Stomach (tissue), 4 donors: ENCODE measurements at regions not wholly inside any gene's neighbourhood (a gene's known extent, or its start where the extent isn't known, plus 50 kb on each side); places are given as distances from the start of the nearest gene placed in this dataset.

Experiments
- POLR2A ChIP-seq, 4 donors: fragments of 450-650 bp; IDR thresholded peaks; one replicate each; pipeline ENCODE4 v1.6.1; 2016; ENCODE audit warnings: antibody characterized with exemption in 4 of 4, control low read depth in 2 of 4, mild to moderate bottlenecking in 1 of 4, moderate library complexity in 1 of 4
- TF ChIP-seq, protein P1 (sequence below), 7 experiments: fragments of 450-650 bp in 4 of 7; fragments of 200-600 bp in 3 of 7; sonication (generic) in 3 of 7; IDR thresholded peaks; one replicate each; pipeline ENCODE4 v1.5.1; 2016 to 2019; ENCODE audit warnings: antibody characterized with exemption in 7 of 7, control low read depth in 2 of 7, mild to moderate bottlenecking in 1 of 7

DNA sequence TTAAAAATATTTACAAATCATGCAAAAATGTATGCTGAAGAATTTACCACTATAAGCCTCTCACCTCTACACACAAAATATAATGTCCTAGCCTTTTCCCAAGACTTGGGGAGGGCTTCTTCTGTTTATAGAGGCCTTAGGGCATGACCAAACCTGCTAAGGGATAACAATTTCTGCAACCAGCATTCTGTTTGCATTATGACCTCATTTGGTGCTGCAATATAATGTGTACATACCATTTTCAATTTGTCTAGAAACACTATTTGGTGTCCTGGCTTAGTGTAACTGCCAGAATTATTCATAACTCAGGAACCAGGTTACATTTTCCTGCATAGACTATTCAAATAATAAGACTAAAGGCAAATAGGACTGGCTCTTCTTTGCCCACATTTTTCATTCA lies 446.6 kb upstream of the SORCS1 start:
- TF ChIP-seq, protein P1, sequence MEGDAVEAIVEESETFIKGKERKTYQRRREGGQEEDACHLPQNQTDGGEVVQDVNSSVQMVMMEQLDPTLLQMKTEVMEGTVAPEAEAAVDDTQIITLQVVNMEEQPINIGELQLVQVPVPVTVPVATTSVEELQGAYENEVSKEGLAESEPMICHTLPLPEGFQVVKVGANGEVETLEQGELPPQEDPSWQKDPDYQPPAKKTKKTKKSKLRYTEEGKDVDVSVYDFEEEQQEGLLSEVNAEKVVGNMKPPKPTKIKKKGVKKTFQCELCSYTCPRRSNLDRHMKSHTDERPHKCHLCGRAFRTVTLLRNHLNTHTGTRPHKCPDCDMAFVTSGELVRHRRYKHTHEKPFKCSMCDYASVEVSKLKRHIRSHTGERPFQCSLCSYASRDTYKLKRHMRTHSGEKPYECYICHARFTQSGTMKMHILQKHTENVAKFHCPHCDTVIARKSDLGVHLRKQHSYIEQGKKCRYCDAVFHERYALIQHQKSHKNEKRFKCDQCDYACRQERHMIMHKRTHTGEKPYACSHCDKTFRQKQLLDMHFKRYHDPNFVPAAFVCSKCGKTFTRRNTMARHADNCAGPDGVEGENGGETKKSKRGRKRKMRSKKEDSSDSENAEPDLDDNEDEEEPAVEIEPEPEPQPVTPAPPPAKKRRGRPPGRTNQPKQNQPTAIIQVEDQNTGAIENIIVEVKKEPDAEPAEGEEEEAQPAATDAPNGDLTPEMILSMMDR (IDR thresholded peaks at IDR 0.05) = no peak
- no peak for TF ChIP-seq POLR2A (IDR thresholded peaks at IDR 0.05)
